A673 (cell line): ENCODE measurements at regions not wholly inside any gene's neighbourhood (a gene's known extent, or its start where the extent isn't known, plus 50 kb on each side); places are given as distances from the start of the nearest gene placed in this dataset.

Experiments used
- BruUV-seq: library from RNA; stranded (reverse); fragments of 400-500 nt; replicated peaks from 2 replicates; lab custom pipeline; 2021; lab: Mats Ljungman, UMichigan
- CTCF ChIA-PET: fragments of 300-600 bp; sonication (Branson Sonifier 250); formaldehyde crosslinking; loops from one replicate; lab custom pipeline; 2022; ENCODE audit warnings: antibody characterized with exemption; lab: Charles Lee
- POLR2A ChIA-PET: fragments of 300-600 bp; sonication (Branson Sonifier 250); formaldehyde crosslinking; loops from one replicate; lab custom pipeline; 2022; ENCODE audit warnings: antibody characterized with exemption; ENCODE audit not compliant: low non-redundant PET; lab: Charles Lee
- DNase-seq: peaks from one replicate; pipeline ENCODE4 v3.0.0-alpha.2; 2015; ENCODE audit warnings: low spot score
- H3K27ac ChIP-seq: fragments of 200-600 bp; sonication (generic); 2 replicates; pipeline ENCODE4 v1.5.1; 2016; ENCODE audit warnings: mixed run types, low read depth, mild to moderate bottlenecking, mixed read lengths, antibody characterized with exemption, low read length; ENCODE audit not compliant: poor library complexity, severe bottlenecking
- H3K27me3 ChIP-seq: fragments of 200-600 bp; sonication (generic); replicated peaks from 2 replicates; pipeline ENCODE4 v1.6.1; 2017; ENCODE audit warnings: mixed run types, low read depth, mild to moderate bottlenecking, mixed read lengths, antibody characterized with exemption, low read length; ENCODE audit not compliant: insufficient read depth, poor library complexity
- H3K36me3 ChIP-seq: fragments of 200-600 bp; sonication (generic); 2 replicates; pipeline ENCODE4 v1.6.1; 2016; ENCODE audit warnings: mixed run types, mild to moderate bottlenecking, mixed read lengths, antibody characterized with exemption, low read length; ENCODE audit not compliant: insufficient read depth, poor library complexity, severe bottlenecking
- H3K4me1 ChIP-seq: fragments of 200-600 bp; sonication (generic); 2 replicates; pipeline ENCODE4 v1.6.1; 2017; ENCODE audit warnings: mixed run types, mild to moderate bottlenecking, mixed read lengths, antibody characterized with exemption, low read length; ENCODE audit not compliant: insufficient read depth, poor library complexity, severe bottlenecking
- H3K4me3 ChIP-seq: fragments of 200-600 bp; sonication (generic); 2 replicates; pipeline ENCODE4 v1.5.1; 2016; ENCODE audit warnings: low read depth, mixed run types, mild to moderate bottlenecking, mixed read lengths, low read length; ENCODE audit not compliant: poor library complexity, severe bottlenecking
- H3K9me3 ChIP-seq: fragments of 200-600 bp; sonication (generic); 2 replicates; pipeline ENCODE4 v1.6.1; 2016; ENCODE audit warnings: mixed run types, low read depth, mild to moderate bottlenecking, mixed read lengths, antibody characterized with exemption, low read length; ENCODE audit not compliant: poor library complexity, severe bottlenecking
- CTCF ChIP-seq: fragments of 300-800, 200-600 bp; sonication (generic); conservative IDR thresholded peaks from 2 replicates; pipeline ENCODE4 v1.5.1; 2017; ENCODE audit warnings: low read depth, mild to moderate bottlenecking, antibody characterized with exemption, low read length, moderate library complexity, mixed read lengths
- EZH2 ChIP-seq: fragments of 200-600 bp; sonication (generic); IDR thresholded peaks from 2 replicates; pipeline ENCODE4 v1.6.1; 2017; ENCODE audit warnings: borderline replicate concordance, low read depth, mild to moderate bottlenecking, mixed read lengths, antibody characterized with exemption, low read length; ENCODE audit not compliant: poor library complexity, severe bottlenecking
- intact Hi-C: fragments of 100-400 bp; cut with micrococcal nuclease; formaldehyde crosslinking; loops from one replicate; pipeline ENCODE4 v1.10.0; 2022; ENCODE audit not compliant: unreplicated experiment

GRCh38 chr22:48306785-48307510, 1520.7 kb downstream of the BRD1 start:
- ChIA-PET CTCF (no interaction called here), POLR2A (interaction anchor here (0.6 kb wide), 1 partner anchor 34 kb away, joined by 3 read pairs; no protein-coding TSS in a partner anchor)
- no peak for DNase-seq
- intact Hi-C loops: no loop called here
- no peaks in the 10 kb centered on the region for H3K36me3 ChIP-seq
- TF ChIP-seq EZH2 (no peak), CTCF (no peak)
- BruUV-seq: no TSS peak
- H3K27ac ChIP-seq: no peak overlapping the region
- H3K4me1 ChIP-seq: no peaks in the 10 kb centered on the region
- no peak overlapping the region for H3K4me3 ChIP-seq
- no peaks in the 10 kb centered on the region for H3K27me3 ChIP-seq
- H3K9me3 ChIP-seq: no peaks in the 10 kb centered on the region

- intact Hi-C loops: no loop called here
- Histone ChIP-seq H3K36me3 (no peaks in the 10 kb centered on the region), H3K4me1 (no peaks in the 10 kb centered on the region), H3K9me3 (no peaks in the 10 kb centered on the region), H3K27me3 (no peaks in the 10 kb centered on the region), H3K4me3 (no peak overlapping the region), H3K27ac (no peak overlapping the region)
- BruUV-seq: no TSS peak
- DNase-seq: no peak
- ChIA-PET POLR2A (no interaction called here), CTCF (no interaction called here)
- TF ChIP-seq CTCF: no peak
- no peak for TF ChIP-seq EZH2
Measured at GRCh38 chr22:48306284-48306683, 1521.4 kb downstream of the BRD1 start.

GRCh38 chr22:48305726-48306235, 1521.9 kb downstream of the BRD1 start:
- Histone ChIP-seq H3K27me3 (no peaks in the 10 kb centered on the region), H3K4me1 (no peaks in the 10 kb centered on the region), H3K9me3 (no peaks in the 10 kb centered on the region), H3K27ac (no peak overlapping the region), H3K4me3 (no peak overlapping the region), H3K36me3 (no peaks in the 10 kb centered on the region)
- no peak for TF ChIP-seq CTCF
- TF ChIP-seq EZH2: no peak
- ChIA-PET POLR2A (no interaction called here), CTCF (no interaction called here)
- no TSS peak for BruUV-seq
- intact Hi-C loops: no loop called here
- DNase-seq: no peak
